Keratinocyte (primary cell): ENCODE measurements at regions not wholly inside any gene's neighbourhood (a gene's known extent, or its start where the extent isn't known, plus 50 kb on each side); places are given as distances from the start of the nearest gene placed in this dataset.

Source experiments
- DNase-seq: peaks from one replicate; pipeline ENCODE4 v3.0.0-alpha.2; 2011; ENCODE audit warnings: low read depth, missing footprints, low spot score
- FAIRE-seq: peaks from 2 replicates; lab custom pipeline; 2011; peaks lifted over from hg19 to GRCh38; lab: Jason Lieb, UNC
- H2AFZ ChIP-seq: 2 replicates; pipeline ENCODE4 v1.6.0; 2012; ENCODE audit warnings: low read length, control low read depth, inconsistent platforms; ENCODE audit not compliant: control insufficient read depth
- H3K27ac ChIP-seq: 2 replicates; pipeline ENCODE4 v1.5.1; 2011; ENCODE audit warnings: low read length; ENCODE audit not compliant: control insufficient read depth, insufficient read depth
- H3K27me3 ChIP-seq: 3 replicates; pipeline ENCODE4 v1.6.0; 2011; ENCODE audit warnings: low read length; ENCODE audit not compliant: control insufficient read depth, insufficient read depth; ENCODE audit errors: extremely low read depth
- H3K36me3 ChIP-seq, 2 experiments: 2 replicates in 1 of 2; 3 replicates in 1 of 2; pipeline ENCODE4 v1.5.1; 2011; ENCODE audit warnings: low read length in 2 of 2, mild to moderate bottlenecking in 1 of 2; ENCODE audit not compliant: control insufficient read depth in 2 of 2, insufficient read depth in 2 of 2; ENCODE audit errors: extremely low read depth in 1 of 2
- H3K4me1 ChIP-seq: 3 replicates; pipeline ENCODE4 v1.5.1; 2011; ENCODE audit warnings: low read length; ENCODE audit not compliant: control insufficient read depth, insufficient read depth; ENCODE audit errors: extremely low read depth
- H3K4me2 ChIP-seq: 3 replicates; pipeline ENCODE4 v1.6.0; 2011; ENCODE audit warnings: low read depth, low read length; ENCODE audit not compliant: control insufficient read depth, insufficient read depth; ENCODE audit errors: extremely low read depth
- H3K4me3 ChIP-seq, 3 experiments: fragments of 200-600 bp in 1 of 3; sonication (generic) in 1 of 3; 2 replicates in 2 of 3; 3 replicates in 1 of 3; pipeline ENCODE4 v1.5.1; 2011 to 2016; ENCODE audit warnings: low read length in 3 of 3, mild to moderate bottlenecking in 3 of 3, control low read depth in 2 of 3, inconsistent platforms in 1 of 3, low read depth in 1 of 3, mixed read lengths in 1 of 3, mixed run types in 1 of 3, moderate library complexity in 1 of 3; ENCODE audit not compliant: control insufficient read depth in 2 of 3, insufficient read depth in 2 of 3; ENCODE audit errors: extremely low read depth in 1 of 3
- H3K79me2 ChIP-seq: 2 replicates; pipeline ENCODE4 v1.6.0; 2012; ENCODE audit warnings: low read length; ENCODE audit not compliant: control insufficient read depth, insufficient read depth
- H3K9ac ChIP-seq: 3 replicates; pipeline ENCODE4 v1.6.0; 2011; ENCODE audit warnings: low read length; ENCODE audit not compliant: control insufficient read depth, insufficient read depth; ENCODE audit errors: extremely low read depth
- H3K9me1 ChIP-seq: 3 replicates; pipeline ENCODE4 v1.6.0; 2011; ENCODE audit warnings: low read length; ENCODE audit not compliant: control insufficient read depth, insufficient read depth; ENCODE audit errors: extremely low read depth
- H3K9me3 ChIP-seq: 2 replicates; pipeline ENCODE4 v1.5.1; 2012; ENCODE audit warnings: low read depth, low read length; ENCODE audit not compliant: control insufficient read depth
- H4K20me1 ChIP-seq: 3 replicates; pipeline ENCODE4 v1.6.0; 2011; ENCODE audit warnings: low read length; ENCODE audit not compliant: control insufficient read depth, insufficient read depth; ENCODE audit errors: extremely low read depth
- CTCF ChIP-seq, 3 experiments: IDR thresholded peaks in 1 of 3; conservative IDR thresholded peaks in 1 of 3; optimal IDR thresholded peaks in 1 of 3; 2 replicates in 2 of 3; 3 replicates in 1 of 3; pipeline versions ENCODE3 to v1.5.1; 2011; ENCODE audit warnings: low read length in 3 of 3, mild to moderate bottlenecking in 3 of 3, moderate library complexity in 2 of 3, control low read depth in 1 of 3, inconsistent platforms in 1 of 3; ENCODE audit not compliant: insufficient read depth in 2 of 3; ENCODE audit errors: extremely low read depth in 1 of 3
- EZH2 ChIP-seq: IDR thresholded peaks from one replicate; pipeline ENCODE4 v1.6.1; 2012; ENCODE audit warnings: inconsistent platforms, mild to moderate bottlenecking, low read length, moderate library complexity
- dilution Hi-C: fragments of 300-500 bp; cut with MboI; formaldehyde crosslinking; loops from one replicate; pipeline ENCODE4 v1.7.0; 2020; ENCODE audit warnings: low sequenced_read_pairs; ENCODE audit not compliant: extremely low pct_ligation_motif_present

- Histone ChIP-seq H3K9me3 (no peaks in the 10 kb centered on the region), H3K79me2 (no peaks in the 10 kb centered on the region), H3K27ac (no peak overlapping the region), H2AFZ (no peak overlapping the region), H3K4me3 (no peak overlapping the region), H3K9me1 (no peaks in the 10 kb centered on the region), H3K4me1 (no peaks in the 10 kb centered on the region), H4K20me1 (no peaks in the 10 kb centered on the region), H3K27me3 (no peaks in the 10 kb centered on the region), H3K9ac (no peak overlapping the region), H3K4me2 (no peak overlapping the region), H3K36me3 (no peaks in the 10 kb centered on the region)
- DNase-seq (no peak), FAIRE-seq (no peak)
- TF ChIP-seq EZH2: no peak
- no peak for TF ChIP-seq CTCF (optimal IDR thresholded peaks at IDR 0.05 in 1 of 3, IDR thresholded peaks at IDR 0.05 in 1 of 3, conservative IDR thresholded peaks at IDR 0.05 in 1 of 3; ENCODE audit: extremely low read depth in 1 of 3, insufficient read depth in 2 of 3, low read length in 3 of 3)
- dilution Hi-C loops: no loop called here
Observed at GRCh38 chr20:17810847-17811627, 111.3 kb downstream of the BANF2 start.

GRCh38 chr20:17810062-17810631 is 110.4 kb downstream of the BANF2 start:
- H2AFZ ChIP-seq: no peak overlapping the region
- no peak overlapping the region for H3K9ac ChIP-seq
- no peaks in the 10 kb centered on the region for H3K27me3 ChIP-seq
- no peaks in the 10 kb centered on the region for H3K4me1 ChIP-seq
- H3K79me2 ChIP-seq: no peaks in the 10 kb centered on the region
- no peaks in the 10 kb centered on the region for H4K20me1 ChIP-seq
- H3K4me3 ChIP-seq: no peak overlapping the region
- dilution Hi-C loops: no loop called here
- no peak overlapping the region for H3K4me2 ChIP-seq
- no peak for TF ChIP-seq CTCF (optimal IDR thresholded peaks at IDR 0.05 in 1 of 3, IDR thresholded peaks at IDR 0.05 in 1 of 3, conservative IDR thresholded peaks at IDR 0.05 in 1 of 3; ENCODE audit: extremely low read depth in 1 of 3, insufficient read depth in 2 of 3, low read length in 3 of 3)
- TF ChIP-seq EZH2: no peak
- no peak overlapping the region for H3K27ac ChIP-seq
- FAIRE-seq (no peak), DNase-seq (no peak)
- no peaks in the 10 kb centered on the region for H3K36me3 ChIP-seq
- H3K9me3 ChIP-seq: no peaks in the 10 kb centered on the region
- no peaks in the 10 kb centered on the region for H3K9me1 ChIP-seq
